Astrocyte of the cerebellum (primary cell): ENCODE measurements at regions not wholly inside any gene's neighbourhood (a gene's known extent, or its start where the extent isn't known, plus 50 kb on each side); places are given as distances from the start of the nearest gene placed in this dataset.

Experiments
- DNase-seq: peaks from one replicate; pipeline ENCODE4 v3.0.0-alpha.2; 2011; ENCODE audit warnings: low read depth
- H3K4me3 ChIP-seq: 2 replicates; pipeline ENCODE4 v1.5.1; 2011; ENCODE audit warnings: mild to moderate bottlenecking, low read depth, low read length, moderate library complexity
- in situ Hi-C: cut with HindIII; loops from 2 replicates; pipeline ENCODE4 v1.10.0; 2017; ENCODE audit warnings: low sequenced_read_pairs
- TF ChIP-seq, protein P1 (sequence below): IDR thresholded peaks from 2 replicates; pipeline ENCODE4 v1.5.1; 2012; ENCODE audit warnings: low read length, low read depth, moderate library complexity, mild to moderate bottlenecking; ENCODE audit errors: missing control alignments

GRCh38 chr5:158177146-158177545 lies 318.2 kb upstream of the CLINT1 start:
- no peak for DNase-seq
- in situ Hi-C loops, result no loop called here
- TF ChIP-seq, protein P1, sequence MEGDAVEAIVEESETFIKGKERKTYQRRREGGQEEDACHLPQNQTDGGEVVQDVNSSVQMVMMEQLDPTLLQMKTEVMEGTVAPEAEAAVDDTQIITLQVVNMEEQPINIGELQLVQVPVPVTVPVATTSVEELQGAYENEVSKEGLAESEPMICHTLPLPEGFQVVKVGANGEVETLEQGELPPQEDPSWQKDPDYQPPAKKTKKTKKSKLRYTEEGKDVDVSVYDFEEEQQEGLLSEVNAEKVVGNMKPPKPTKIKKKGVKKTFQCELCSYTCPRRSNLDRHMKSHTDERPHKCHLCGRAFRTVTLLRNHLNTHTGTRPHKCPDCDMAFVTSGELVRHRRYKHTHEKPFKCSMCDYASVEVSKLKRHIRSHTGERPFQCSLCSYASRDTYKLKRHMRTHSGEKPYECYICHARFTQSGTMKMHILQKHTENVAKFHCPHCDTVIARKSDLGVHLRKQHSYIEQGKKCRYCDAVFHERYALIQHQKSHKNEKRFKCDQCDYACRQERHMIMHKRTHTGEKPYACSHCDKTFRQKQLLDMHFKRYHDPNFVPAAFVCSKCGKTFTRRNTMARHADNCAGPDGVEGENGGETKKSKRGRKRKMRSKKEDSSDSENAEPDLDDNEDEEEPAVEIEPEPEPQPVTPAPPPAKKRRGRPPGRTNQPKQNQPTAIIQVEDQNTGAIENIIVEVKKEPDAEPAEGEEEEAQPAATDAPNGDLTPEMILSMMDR, result peak; percentile 8
- no peak overlapping the region for H3K4me3 ChIP-seq

- no peak overlapping the region for H3K4me3 ChIP-seq
- no peak for DNase-seq
- TF ChIP-seq, protein P1, result no peak
- in situ Hi-C loops, result no loop called here
These were observed 317.1 kb upstream of the CLINT1 start for GRCh38 chr5:158175934-158176481.

DNA sequence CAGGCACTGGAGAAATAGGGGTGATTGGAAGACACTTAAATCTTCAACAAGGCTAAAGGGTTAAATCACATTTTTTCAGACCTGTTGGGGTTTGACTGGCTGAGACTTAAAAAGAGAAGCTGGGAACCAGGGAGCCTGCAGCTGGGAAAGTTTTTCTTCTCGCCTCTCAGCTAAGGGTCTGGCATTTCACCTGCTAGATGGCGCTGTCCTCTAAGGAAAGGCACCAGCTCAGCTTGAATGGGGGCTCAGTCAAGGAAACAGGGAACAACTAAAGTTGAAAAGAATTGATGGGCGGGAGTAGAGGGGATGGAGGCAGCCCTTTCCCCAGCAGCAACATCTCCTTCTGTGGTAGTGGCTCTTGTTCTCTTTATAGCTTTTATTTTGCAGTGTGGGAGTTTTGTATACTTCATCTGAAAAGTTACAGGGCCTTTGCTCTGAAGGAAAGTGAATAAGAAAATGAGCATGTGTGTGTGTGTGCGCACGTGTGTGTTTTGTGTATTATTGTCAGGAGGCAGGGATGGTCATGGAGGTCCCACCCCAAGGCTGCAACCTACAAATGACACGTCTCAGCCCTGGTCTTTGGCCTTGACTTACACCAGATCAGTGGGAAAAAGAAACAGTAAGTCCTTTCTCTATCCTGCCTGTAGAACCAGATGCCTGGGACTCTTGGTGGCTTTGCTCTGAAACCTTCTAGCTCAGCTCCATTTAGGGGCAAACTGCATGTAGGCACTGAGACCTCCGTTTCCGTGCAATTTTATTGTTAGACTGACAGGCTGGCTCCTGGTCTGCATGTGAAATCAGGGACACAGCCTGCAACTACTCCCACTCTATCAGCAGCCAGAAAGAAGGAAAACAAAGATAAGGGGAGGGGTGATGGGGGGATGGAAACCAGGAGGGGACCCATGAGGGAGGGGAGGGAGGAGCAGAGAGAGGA lies 316.2 kb upstream of the CLINT1 start:
- H3K4me3 ChIP-seq, result no peak overlapping the region
- in situ Hi-C loops, result loop anchor here (5.0 kb wide), 1 partner anchor 952 kb away; no protein-coding TSS in a partner anchor
- TF ChIP-seq, protein P1, result peak; percentile 88

GRCh38 chr5:158174026-158174425 lies 315.1 kb upstream of the CLINT1 start:
- no peak overlapping the region for H3K4me3 ChIP-seq
- DNase-seq, result no peak
- in situ Hi-C loops, result loop anchor here (5.0 kb wide), 1 partner anchor 953 kb away; no protein-coding TSS in a partner anchor
- TF ChIP-seq, protein P1, result no peak

More for the DNA sequence above, 316.2 kb upstream of the CLINT1 start:
- DNase-seq, result peak; percentile 60

DNA sequence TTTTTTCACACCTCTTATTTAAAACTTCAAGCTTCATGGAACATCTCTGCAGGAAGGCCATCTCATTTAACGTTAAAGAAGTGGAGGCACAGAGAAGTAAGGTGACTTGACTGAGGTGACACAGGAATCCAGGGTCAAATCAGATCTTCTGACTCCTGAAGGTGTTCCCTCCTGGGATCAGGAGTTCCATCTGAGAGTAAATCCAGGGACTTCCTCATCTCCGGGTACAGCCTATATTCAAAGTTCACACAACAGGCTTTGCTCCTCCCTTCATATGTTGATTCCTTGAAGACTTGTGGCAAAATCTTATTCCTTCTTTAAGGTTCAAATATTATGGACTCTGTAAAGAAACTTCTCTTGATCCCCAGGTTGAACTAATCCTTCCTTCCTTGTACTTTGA lies 313.1 kb upstream of the CLINT1 start:
- TF ChIP-seq, protein P1, result no peak
- no peak overlapping the region for H3K4me3 ChIP-seq
- in situ Hi-C loops, result loop anchor here (5.0 kb wide), 1 partner anchor 955 kb away; no protein-coding TSS in a partner anchor
- DNase-seq, result no peak

GRCh38 chr5:158170534-158170933 lies 311.6 kb upstream of the CLINT1 start:
- TF ChIP-seq, protein P1, result no peak
- no peak overlapping the region for H3K4me3 ChIP-seq
- in situ Hi-C loops, result loop anchor here (5.0 kb wide), 1 partner anchor 957 kb away; no protein-coding TSS in a partner anchor
- no peak for DNase-seq
